GM23338 (cell line): ENCODE measurements at regions not wholly inside any gene's neighbourhood (a gene's known extent, or its start where the extent isn't known, plus 50 kb on each side); places are given as distances from the start of the nearest gene placed in this dataset.

Source experiments
- ATAC-seq: fragments of 200-7000 bp; cut with Tn5 transposase; 3 replicates; pipeline ENCODE4 v1.9.1; 2020
- DNase-seq: peaks from one replicate; pipeline ENCODE4 v3.0.0-alpha.2; 2015; ENCODE audit warnings: low spot score
- H2AFZ ChIP-seq: fragments of 200-600 bp; sonication (generic); 2 replicates; pipeline ENCODE4 v1.8.0; 2016; ENCODE audit warnings: antibody characterized with exemption, mild to moderate bottlenecking, moderate library complexity
- H3F3A ChIP-seq: fragments of 200-600 bp; sonication (generic); replicated peaks from 2 replicates; pipeline ENCODE4 v1.8.0; 2017; ENCODE audit warnings: antibody characterized with exemption, mixed run types, low read depth
- H3K27ac ChIP-seq: fragments of 200-600 bp; sonication (generic); 2 replicates; pipeline ENCODE4 v1.6.1; 2016; ENCODE audit warnings: low read depth
- H3K27me3 ChIP-seq: fragments of 200-600 bp; sonication (generic); 2 replicates; pipeline ENCODE4 v1.8.0; 2016; ENCODE audit warnings: mild to moderate bottlenecking, mixed run types, moderate library complexity; ENCODE audit not compliant: insufficient read depth
- H3K36me3 ChIP-seq: fragments of 200-600 bp; sonication (generic); 2 replicates; pipeline ENCODE4 v1.8.0; 2016; ENCODE audit warnings: mild to moderate bottlenecking; ENCODE audit not compliant: insufficient read depth
- H3K4me1 ChIP-seq: fragments of 200-600 bp; sonication (generic); 2 replicates; pipeline ENCODE4 v1.8.0; 2016; ENCODE audit warnings: mild to moderate bottlenecking, moderate library complexity; ENCODE audit not compliant: insufficient read depth
- H3K4me2 ChIP-seq: fragments of 200-600 bp; sonication (generic); 2 replicates; pipeline ENCODE4 v1.7.1; 2017; ENCODE audit warnings: mixed run types
- H3K4me3 ChIP-seq: fragments of 200-600 bp; sonication (generic); 2 replicates; pipeline ENCODE4 v1.6.1; 2016; ENCODE audit warnings: mixed run types
- H3K79me2 ChIP-seq: fragments of 200-600 bp; sonication (generic); replicated peaks from 2 replicates; pipeline ENCODE4 v1.8.0; 2017; ENCODE audit warnings: mild to moderate bottlenecking; ENCODE audit not compliant: insufficient read depth
- H3K9me2 ChIP-seq: fragments of 200-600 bp; sonication (generic); 2 replicates; pipeline ENCODE4 v1.8.0; 2017; ENCODE audit not compliant: insufficient read depth
- H4K20me1 ChIP-seq: fragments of 200-600 bp; sonication (generic); replicated peaks from 2 replicates; pipeline ENCODE4 v1.8.0; 2017; ENCODE audit warnings: mild to moderate bottlenecking; ENCODE audit not compliant: insufficient read depth
- H3K27ac Mint-ChIP-seq: 2 replicates; pipeline ENCODE4 v1.8.0; 2020; ENCODE audit warnings: inconsistent platforms, mild to moderate bottlenecking, moderate library complexity, mixed read lengths
- H3K27me3 Mint-ChIP-seq: 3 replicates; pipeline ENCODE4 v1.8.0; 2022; ENCODE audit warnings: low read depth, mild to moderate bottlenecking, moderate library complexity, mixed read lengths, inconsistent platforms; ENCODE audit not compliant: insufficient read depth, poor library complexity
- H3K36me3 Mint-ChIP-seq: 3 replicates; pipeline ENCODE4 v1.8.0; 2021; ENCODE audit warnings: low read depth, mild to moderate bottlenecking, inconsistent platforms, moderate library complexity, mixed read lengths
- H3K4me1 Mint-ChIP-seq: 3 replicates; pipeline ENCODE4 v1.8.0; 2020; ENCODE audit warnings: mild to moderate bottlenecking, inconsistent platforms, mixed read lengths
- H3K4me3 Mint-ChIP-seq: 3 replicates; pipeline ENCODE4 v1.8.0; 2021; ENCODE audit warnings: moderate library complexity, mild to moderate bottlenecking, inconsistent platforms, mixed read lengths
- H3K9me3 Mint-ChIP-seq: 3 replicates; pipeline ENCODE4 v1.8.0; 2020; ENCODE audit warnings: moderate library complexity, mild to moderate bottlenecking, inconsistent platforms, mixed read lengths
- CREB1 ChIP-seq: fragments of 250-450 bp; sonication (Bioruptor Pico); IDR thresholded peaks from 2 replicates; pipeline ENCODE4 v1.5.0; 2020; ENCODE audit warnings: low read depth, mild to moderate bottlenecking, moderate library complexity
- CTCF ChIP-seq, 2 experiments: fragments of 200-600 bp in 1 of 2; sonication (generic) in 1 of 2; conservative IDR thresholded peaks; 2 replicates each; pipeline versions ENCODE4 v1.5.1 to v1.6.1; 2016 to 2017; ENCODE audit warnings: antibody characterized with exemption in 2 of 2, low read depth in 2 of 2, mild to moderate bottlenecking in 2 of 2, moderate library complexity in 1 of 2
- ETS1 ChIP-seq: IDR thresholded peaks from 2 replicates; pipeline ENCODE4 v1.6.1; 2016; ENCODE audit warnings: antibody characterized with exemption
- EZH2 ChIP-seq: fragments of 200-600 bp; sonication (generic); IDR thresholded peaks from one replicate; pipeline ENCODE4 v1.8.0; 2017; ENCODE audit warnings: antibody characterized with exemption, mild to moderate bottlenecking, low read depth; ENCODE audit not compliant: unreplicated experiment
- EZH2phosphoT487 ChIP-seq: fragments of 200-600 bp; sonication (generic); IDR thresholded peaks from one replicate; pipeline ENCODE4 v1.8.1; 2018; ENCODE audit warnings: antibody characterized with exemption; ENCODE audit not compliant: unreplicated experiment
- JUNB ChIP-seq: IDR thresholded peaks from one replicate; pipeline ENCODE4 v1.6.1; 2016; ENCODE audit warnings: antibody characterized with exemption; ENCODE audit not compliant: unreplicated experiment
- NANOG ChIP-seq: IDR thresholded peaks from 2 replicates; pipeline ENCODE4 v1.6.1; 2016; ENCODE audit warnings: antibody characterized with exemption, borderline replicate concordance
- POLR2AphosphoS5 ChIP-seq: IDR thresholded peaks from 2 replicates; pipeline ENCODE4 v1.6.1; 2016; ENCODE audit warnings: antibody characterized with exemption, low read depth
- REST ChIP-seq: IDR thresholded peaks from one replicate; pipeline ENCODE4 v1.6.1; 2018; ENCODE audit warnings: antibody characterized with exemption; ENCODE audit not compliant: unreplicated experiment
- STAT1 ChIP-seq: IDR thresholded peaks from one replicate; pipeline ENCODE4 v1.6.1; 2016; ENCODE audit warnings: antibody characterized with exemption; ENCODE audit not compliant: unreplicated experiment
- ZNF114 ChIP-seq: fragments of 250-450 bp; sonication (Bioruptor Pico); IDR thresholded peaks from 2 replicates; pipeline ENCODE4 v1.5.0; 2020; ENCODE audit warnings: mild to moderate bottlenecking, moderate library complexity
- ZNF331 ChIP-seq: fragments of 250-450 bp; sonication (Bioruptor Pico); IDR thresholded peaks from 2 replicates; pipeline ENCODE4 v1.5.0; 2020; ENCODE audit warnings: low read depth, mild to moderate bottlenecking, moderate library complexity
- ZNF462 ChIP-seq: fragments of 250-450 bp; sonication (Bioruptor Pico); IDR thresholded peaks from 2 replicates; pipeline ENCODE4 v1.5.0; 2020; ENCODE audit warnings: mild to moderate bottlenecking, moderate library complexity

GRCh38 chr3:23656821-23657220 lies 148.9 kb upstream of the UBE2E1 start:
- H3K4me1 ChIP-seq: 0 out of 2 replicates have a peak, but pooled peaks cover 3% of the 10 kb centered on the region
- H3K27me3 ChIP-seq: no peaks in the 10 kb centered on the region
- H4K20me1 ChIP-seq: no peaks in the 10 kb centered on the region
- H3K4me1 Mint-ChIP-seq: peaks cover 5% of the 10 kb centered on the region; the same call in 1 of the 3 replicates
- H3K27me3 Mint-ChIP-seq: peaks cover 2% of the 10 kb centered on the region
- H3K9me3 Mint-ChIP-seq: peaks cover 10% of the 10 kb centered on the region
- no peaks in the 10 kb centered on the region for H3F3A ChIP-seq
- H3K36me3 Mint-ChIP-seq: peaks cover 8% of the 10 kb centered on the region; the same call in 2 of the 3 replicates
- no peak overlapping the region for H3K27ac ChIP-seq
- TF ChIP-seq JUNB (no peak), CREB1 (CRISPR knock-in tag) (no peak), REST (no peak), ZNF462 (no peak), STAT1 (no peak), NANOG (no peak), ZNF331 (CRISPR knock-in tag) (no peak), EZH2phosphoT487 (no peak), EZH2 (no peak), POLR2AphosphoS5 (no peak), CTCF (conservative IDR thresholded peaks at IDR 0.05; ENCODE audit: low read depth in 2 of 2) (no peak), ZNF114 (CRISPR knock-in tag) (no peak), ETS1 (no peak)
- no peak overlapping the region for H3K4me3 ChIP-seq
- ATAC-seq (no peak), DNase-seq (no peak)
- H3K79me2 ChIP-seq: no peaks in the 10 kb centered on the region
- no peak overlapping the region for H3K4me3 Mint-ChIP-seq
- no peak overlapping the region for H3K4me2 ChIP-seq
- H3K36me3 ChIP-seq: no peaks in the 10 kb centered on the region; the same call in 1 of the 2 replicates
- H3K9me2 ChIP-seq: 0 out of 2 replicates have a peak, but pooled peaks cover 7% of the 10 kb centered on the region
- H2AFZ ChIP-seq: no peak overlapping the region
- no peak overlapping the region for H3K27ac Mint-ChIP-seq
